Kidney tubule cell (primary cell): ENCODE measurements at regions not wholly inside any gene's neighbourhood (a gene's known extent, or its start where the extent isn't known, plus 50 kb on each side); places are given as distances from the start of the nearest gene placed in this dataset.
A peak's percentile ranks its signal among the peaks of the same experiment; 100 is the strongest.
"Not testable (repeated sequence)": the region's sequence is repeated elsewhere in the genome, so short reads cannot be mapped to it uniquely, and the experiment has no call there.

Experiments
- DNase-seq: peaks from one replicate; pipeline ENCODE4 v3.0.0-alpha.2; 2018; ENCODE audit warnings: low spot score

DNA sequence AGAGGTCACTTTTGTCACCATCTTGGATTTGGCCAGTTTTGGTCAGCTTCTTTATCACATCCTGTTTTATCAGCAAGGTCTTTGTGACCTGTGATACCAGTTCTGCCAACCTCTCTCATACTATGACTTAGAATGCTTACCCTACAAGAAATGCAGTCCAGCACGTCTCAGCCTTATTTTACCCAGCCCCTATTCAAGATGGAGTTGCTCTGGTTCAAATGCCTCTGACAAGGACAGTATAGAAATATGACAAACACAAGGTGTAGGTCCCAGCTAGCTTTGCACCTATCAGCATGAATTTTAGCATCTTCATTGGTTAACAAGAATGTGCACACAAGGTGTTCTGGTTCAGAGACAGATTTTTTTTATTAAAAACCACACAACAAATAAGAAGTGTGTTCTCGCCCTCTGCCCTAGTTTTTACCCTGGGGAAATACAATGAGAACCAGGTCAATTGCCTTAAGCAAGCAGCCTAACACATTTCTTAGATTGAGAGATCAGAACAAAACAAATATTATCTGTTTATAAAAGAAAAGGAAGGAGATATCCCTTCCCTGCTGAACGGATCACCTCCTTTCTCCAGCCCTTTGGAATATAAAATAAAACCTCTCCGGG, 962.3 kb upstream of the PRKX start:
- no peak for DNase-seq

DNA sequence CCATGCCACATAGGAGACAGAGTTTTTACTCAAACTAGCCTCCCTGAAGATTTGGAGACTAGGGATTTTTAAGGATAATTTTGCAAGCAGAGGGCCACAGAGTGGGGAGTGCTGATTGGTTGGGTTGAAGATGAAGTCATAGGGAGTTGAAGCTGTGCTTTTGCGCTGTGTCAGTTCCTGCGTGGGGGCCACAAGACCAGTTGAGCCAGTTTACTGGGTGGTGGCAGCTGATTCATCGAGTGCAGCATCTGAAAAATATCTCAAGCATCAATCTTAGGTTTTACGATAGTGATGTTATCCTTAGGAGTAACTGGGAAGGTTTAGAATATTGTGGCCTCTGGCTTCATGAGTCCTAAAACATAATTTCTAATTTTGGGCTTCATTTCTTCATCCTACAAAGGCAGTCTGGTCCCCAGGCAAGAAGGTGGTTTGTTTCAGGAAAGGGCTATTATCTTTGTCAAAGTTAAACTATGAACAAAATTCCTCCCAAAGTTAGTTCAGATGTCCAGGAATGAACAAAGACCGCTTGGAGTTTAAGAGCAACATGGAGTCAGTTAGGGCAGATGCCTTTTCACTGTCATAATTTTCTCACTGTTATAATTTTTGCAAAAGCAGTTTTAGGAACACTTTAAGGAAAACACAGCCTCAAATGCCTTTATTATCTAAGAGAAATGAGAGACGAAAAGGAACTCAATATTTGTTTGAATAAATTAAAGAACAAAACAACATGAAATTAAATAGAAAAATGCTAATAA, 960.8 kb upstream of the PRKX start:
- DNase-seq = no peak

GRCh38 chrX:4671344-4671743, 957.9 kb upstream of the PRKX start:
- DNase-seq = no peak

GRCh38 chrX:4670606-4671005, 957.2 kb upstream of the PRKX start:
- no peak for DNase-seq

DNA sequence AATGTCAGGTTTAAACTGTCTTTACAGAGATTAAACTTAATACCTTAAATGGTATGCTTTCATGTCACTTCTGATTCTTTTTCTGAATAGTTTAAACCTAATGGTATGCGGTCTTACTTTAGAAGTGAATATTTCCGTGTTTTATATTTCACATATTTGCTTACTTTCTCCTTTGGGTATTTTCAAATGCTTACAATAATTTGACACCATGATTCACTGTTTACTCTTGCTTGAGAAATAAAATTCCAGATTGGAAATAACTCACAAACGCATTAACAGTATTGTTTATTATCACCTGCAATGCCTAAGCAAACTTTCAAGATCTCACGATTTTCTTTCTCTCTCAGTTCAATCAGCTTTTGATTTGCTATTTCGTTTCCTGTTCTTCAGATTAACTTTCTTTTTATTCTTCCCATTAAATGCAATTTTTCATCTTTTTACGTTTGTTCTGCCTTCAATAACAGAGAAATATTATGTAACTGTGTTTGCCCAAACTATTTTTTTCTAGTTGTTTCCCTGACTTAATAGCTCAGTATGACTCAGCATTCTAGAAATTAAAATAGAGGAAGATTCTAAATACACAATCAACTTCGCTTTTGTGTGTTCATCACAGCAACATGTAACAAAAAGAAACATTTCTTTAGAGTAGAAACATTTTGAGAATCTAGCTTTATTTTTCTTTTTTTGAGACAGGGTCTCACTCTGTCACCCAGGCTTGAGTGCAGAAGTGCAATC, 955.5 kb upstream of the PRKX start:
- no peak for DNase-seq

GRCh38 chrX:4663085-4663484, 949.6 kb upstream of the PRKX start:
- DNase-seq = no peak

DNA sequence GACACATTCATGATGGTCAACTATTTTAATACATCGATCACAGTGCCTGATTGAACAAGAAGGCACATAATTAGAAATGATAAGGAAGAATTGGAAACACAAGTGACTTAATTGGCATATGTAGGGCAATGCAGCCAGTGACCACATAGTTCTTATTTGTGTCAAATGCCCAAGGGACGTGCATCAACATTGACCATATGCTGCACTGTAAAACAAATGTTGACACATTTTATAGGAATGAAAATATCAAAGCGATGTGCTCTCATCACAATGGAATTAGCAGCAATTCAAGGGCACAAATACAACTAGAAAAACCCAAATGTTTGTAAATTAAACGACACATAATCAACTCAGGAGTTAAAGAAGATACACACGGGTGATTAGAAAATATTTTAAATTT, 948.3 kb upstream of the PRKX start:
- no peak for DNase-seq

DNA sequence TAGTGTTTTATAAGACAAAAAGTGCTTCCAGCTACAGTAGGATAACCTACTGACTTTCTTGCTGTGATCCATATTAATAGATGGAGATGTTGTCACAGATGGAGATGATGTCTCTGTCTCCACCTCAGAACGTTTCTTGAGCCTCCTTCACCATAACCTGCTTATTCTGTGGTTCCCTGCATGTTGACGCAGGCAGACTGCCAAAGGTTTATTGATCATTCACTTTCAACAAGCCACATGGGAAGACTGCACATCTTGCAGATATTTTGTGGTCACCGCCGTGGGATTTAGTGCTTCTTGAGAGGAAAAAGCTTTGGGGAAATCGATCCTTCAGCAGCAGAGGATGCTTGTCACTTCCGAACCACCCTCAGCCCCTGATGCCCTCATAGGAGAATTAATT, 943.0 kb upstream of the PRKX start:
- peak; percentile 19 for DNase-seq

DNA sequence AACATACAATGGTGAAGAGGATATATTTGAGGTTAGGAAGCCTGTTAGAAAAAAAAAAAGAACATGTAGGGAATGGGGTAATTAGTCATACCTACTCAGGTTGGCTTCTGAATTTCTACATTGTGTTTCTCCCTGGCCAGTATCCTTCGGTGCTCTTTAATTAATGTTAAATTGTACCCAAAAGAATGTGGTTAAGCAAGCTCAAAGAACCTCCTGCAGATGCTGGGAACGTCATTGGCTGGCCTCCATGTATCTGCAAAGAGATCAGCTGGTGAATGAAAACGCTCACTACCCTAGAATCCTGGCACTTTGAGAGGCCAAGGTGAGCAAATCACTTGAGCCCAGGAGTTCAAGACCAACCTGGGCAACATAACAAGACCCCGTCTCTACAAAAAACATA, 942.3 kb upstream of the PRKX start:
- DNase-seq = peak; percentile 13

DNA sequence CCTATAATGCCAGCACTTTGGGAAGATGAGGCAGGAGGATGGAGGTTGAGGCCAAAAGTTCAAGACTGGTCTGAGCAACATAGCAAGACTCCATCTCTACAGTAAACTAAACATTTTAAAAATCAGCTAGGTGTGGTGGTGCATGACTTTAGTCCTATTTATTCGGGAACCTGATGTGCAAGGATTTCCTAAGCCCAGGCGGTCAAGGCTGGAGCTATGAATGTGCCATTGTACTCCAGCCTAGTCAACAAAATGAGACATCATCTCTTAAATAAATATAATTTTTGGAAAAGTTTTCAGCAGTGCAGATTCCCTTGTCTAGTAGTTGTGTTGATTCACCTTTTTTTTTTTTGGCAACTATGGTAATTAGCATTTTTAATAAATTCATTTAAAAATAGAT, 928.7 kb upstream of the PRKX start:
- no peak for DNase-seq

GRCh38 chrX:4638036-4638435, 924.6 kb upstream of the PRKX start:
- no peak for DNase-seq

GRCh38 chrX:4627414-4627813, 914.0 kb upstream of the PRKX start:
- DNase-seq = no peak

DNA sequence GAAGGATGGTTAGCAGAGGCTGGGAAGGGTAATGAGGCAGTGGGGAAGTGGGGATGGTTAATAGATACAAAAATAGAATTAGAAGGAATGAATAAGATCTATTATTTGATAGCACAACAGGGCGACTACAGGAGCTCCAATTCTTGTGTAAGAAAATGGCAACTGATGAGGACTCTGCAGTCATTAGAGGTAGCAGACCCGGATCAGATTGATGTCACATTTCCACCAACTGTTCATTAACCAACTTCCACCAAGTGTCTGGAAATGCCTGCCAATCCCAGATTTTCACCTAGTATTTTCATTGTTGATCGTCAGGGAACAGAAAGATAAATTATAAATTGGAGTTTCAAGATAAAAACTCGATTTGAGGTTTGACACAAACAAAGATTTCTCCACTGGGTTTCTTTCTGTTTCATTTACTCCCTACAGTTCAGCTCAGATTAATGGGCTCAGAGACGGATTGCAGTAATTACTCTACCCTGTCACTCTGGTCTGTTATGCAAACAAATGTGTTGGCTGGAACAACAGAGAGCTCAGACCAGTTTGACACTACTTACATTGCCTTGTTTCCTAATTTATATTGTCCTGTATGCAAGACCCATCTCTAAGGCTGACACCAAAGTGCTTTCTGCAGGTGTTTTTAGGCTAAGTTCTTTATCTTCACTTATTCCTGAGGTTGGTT, 909.2 kb upstream of the PRKX start:
- DNase-seq = no peak

DNA sequence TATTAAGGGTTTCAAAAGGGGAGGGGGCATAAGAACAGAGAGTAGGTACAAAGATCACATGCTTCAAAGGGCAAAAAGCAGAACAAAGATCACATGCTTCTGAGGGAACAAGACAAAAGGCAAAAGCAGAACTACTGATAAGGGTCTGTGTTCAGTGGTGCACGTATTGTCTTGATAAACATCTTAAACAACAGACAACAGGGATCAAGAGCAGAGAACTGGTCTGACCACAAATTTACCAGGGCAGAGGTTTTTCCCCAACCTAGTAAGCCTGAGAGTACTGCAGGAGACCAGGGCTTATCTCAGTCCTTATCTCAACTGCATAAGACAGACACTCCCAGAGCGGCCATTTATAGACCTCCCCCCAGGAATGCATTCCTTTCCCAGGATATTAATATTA, 900.2 kb upstream of the PRKX start:
- not testable (repeated sequence) for DNase-seq

DNA sequence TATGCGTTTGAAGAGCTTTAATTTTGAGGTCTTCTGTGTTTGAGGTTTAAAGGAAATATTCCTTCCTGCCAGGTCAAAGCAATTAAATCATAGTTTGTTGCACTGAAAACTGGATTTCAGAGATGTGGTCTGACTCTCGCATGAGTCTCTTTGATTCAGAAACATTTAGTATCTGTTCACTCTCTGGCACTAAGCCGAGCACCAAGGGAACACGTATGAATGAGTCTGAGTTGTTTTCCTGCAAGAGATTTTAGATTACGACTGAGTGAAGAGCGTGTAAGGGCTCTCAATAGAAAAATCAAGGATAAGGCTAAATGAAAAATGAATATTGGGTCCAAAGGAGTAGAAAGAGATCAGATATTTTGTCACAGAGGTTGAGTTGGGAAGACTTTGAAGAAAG, 875.4 kb upstream of the PRKX start:
- no peak for DNase-seq

DNA sequence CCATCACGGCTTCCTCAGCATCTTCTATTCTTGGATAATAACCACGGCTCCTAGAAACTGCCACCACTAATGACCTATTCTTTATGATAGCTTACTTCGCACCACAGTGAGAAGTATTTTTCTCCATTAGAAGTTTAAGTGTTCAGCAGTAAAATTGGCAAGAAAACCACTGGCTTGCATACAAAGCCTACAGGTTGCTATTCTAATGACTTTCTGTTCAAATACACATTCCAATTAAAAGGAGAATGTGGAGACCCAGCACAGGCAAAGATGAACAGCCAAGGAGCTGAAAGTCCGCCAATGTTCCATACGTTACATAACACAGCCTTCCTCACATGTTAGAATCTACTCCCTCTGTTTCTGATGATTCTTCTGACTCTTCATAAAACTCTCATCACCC, 875.0 kb upstream of the PRKX start:
- DNase-seq = no peak

DNA sequence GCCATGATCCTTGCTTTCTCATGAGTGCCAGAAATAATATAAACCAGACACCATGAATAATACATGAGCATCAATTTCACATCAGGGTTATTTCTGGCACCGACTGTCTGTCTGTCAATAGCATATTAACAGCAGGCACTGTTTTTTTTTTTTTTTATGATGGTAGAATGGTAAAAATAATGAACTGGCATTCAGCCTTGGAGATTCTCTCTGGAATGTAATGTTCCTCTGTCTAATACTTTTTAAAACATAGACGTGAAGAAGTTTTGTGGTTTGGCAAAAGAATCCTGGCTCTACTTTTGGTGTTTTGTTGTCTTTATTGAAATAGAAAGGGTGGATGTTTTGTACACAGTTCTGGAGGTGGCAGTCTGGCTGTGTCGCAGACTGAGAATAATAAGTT, 874.6 kb upstream of the PRKX start:
- DNase-seq = no peak

- no peak for DNase-seq
Observed at GRCh38 chrX:4579999-4580398, 866.5 kb upstream of the PRKX start.

DNA sequence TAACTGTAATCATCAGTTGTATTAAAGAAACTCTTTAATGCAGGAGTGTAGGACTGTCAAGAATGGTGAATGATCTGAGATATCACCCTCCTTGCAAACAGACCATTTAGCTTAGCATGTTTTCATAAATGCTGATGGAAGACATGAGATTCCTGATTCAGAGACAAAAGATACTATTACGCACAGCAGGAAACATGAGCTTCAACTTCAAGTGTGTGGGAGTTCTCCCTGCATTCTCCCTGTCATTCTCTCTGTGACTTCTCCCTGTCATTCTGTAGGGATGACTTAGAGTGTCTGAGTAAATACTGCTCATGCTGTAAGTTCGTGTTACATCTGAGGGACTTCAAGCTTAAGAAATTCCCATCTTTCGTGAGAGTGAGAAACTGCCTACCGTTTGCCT, 866.0 kb upstream of the PRKX start:
- DNase-seq = no peak

GRCh38 chrX:4572691-4573090, 859.2 kb upstream of the PRKX start:
- DNase-seq = no peak

DNA sequence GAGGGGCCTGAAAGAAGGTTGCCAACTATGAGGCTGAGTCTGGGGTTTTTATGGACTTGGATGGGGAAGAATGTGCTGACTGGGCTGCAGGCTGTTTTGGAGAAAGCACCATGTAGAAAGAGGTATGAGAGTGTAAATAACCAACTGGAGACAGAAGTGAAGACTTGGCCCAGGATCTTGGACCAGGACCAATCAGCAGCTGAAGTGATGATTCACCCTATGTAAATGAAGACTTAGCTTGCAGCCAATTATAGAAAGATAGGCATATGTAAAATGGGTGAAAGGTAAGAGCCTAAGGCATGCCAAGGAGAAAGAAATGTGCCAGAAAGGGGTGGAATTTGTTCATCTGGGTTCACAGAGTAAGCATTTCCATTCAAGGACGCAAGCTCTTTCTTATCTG, 856.7 kb upstream of the PRKX start:
- DNase-seq = no peak

DNA sequence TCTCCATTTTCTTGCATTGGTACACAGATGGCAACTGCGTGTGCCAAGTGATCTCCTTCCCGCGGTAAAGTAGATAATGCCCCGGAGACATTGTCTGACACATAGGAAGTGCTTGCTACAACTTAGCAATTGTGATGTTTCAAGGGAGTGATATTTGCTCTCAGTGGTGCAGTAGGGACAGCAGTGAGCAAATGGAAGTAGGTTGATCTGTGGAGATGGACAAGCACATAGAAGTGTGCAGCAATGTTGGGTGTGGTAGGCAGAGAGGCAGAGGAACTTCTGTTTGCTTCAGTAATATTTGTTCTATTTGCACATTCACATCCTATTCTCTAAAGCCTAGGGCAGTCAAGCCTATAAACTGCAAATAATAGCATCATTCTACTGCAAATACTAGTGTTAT, 846.7 kb upstream of the PRKX start:
- no peak for DNase-seq

DNA sequence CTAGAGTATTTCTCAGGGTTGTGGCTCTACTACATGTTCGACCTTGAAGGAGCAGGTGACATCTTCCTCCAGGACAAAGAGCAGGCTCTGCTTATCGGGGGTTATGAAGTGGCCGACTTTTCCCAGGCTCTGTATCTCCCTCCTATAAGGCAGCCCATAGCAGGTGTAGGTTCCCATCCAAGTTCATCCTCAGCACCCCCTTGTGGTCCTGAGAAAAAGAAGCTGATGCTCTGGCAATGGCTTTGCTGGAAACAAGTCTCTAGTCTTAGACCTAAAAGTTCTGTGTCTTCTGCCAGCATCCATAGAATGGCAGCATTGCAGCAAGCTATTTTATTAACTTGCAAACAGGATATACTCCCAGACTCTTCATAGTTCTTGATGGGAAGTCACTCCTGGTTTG, 836.6 kb upstream of the PRKX start:
- no peak for DNase-seq
